Skin of body (tissue), 1 donor: ENCODE measurements at regions not wholly inside any gene's neighbourhood (a gene's known extent, or its start where the extent isn't known, plus 50 kb on each side); places are given as distances from the start of the nearest gene placed in this dataset.

Experiments used
- DNase-seq: peaks from one replicate; lab custom pipeline; 2025; lab: John Stamatoyannopoulos, UW

- no peak for DNase-seq
Observed at GRCh38 chr14:85235868-85236267, 294.1 kb upstream of the FLRT2 start.

- DNase-seq = no peak
Observed at GRCh38 chr14:85236296-85236695, 293.6 kb upstream of the FLRT2 start.

GRCh38 chr14:85239791-85240190 is 290.2 kb upstream of the FLRT2 start:
- DNase-seq = no peak

- DNase-seq = no peak
Observed at GRCh38 chr14:85241022-85241855, 288.7 kb upstream of the FLRT2 start.

- DNase-seq = no peak
Observed at GRCh38 chr14:85242666-85243065, 287.3 kb upstream of the FLRT2 start.

- no peak for DNase-seq
Observed at GRCh38 chr14:85243321-85243720, 286.6 kb upstream of the FLRT2 start.

GRCh38 chr14:85247071-85247470 is 282.9 kb upstream of the FLRT2 start:
- DNase-seq = no peak

- DNase-seq = no peak
Observed at GRCh38 chr14:85248881-85249635, 280.9 kb upstream of the FLRT2 start.

- DNase-seq = peak; percentile 9
Observed at GRCh38 chr14:85250414-85251189, 279.3 kb upstream of the FLRT2 start.

- no peak for DNase-seq
Observed at GRCh38 chr14:85252011-85252410, 277.9 kb upstream of the FLRT2 start.

- no peak for DNase-seq
Observed at GRCh38 chr14:85254711-85255110, 275.2 kb upstream of the FLRT2 start.

GRCh38 chr14:85257287-85257686 is 272.7 kb upstream of the FLRT2 start:
- DNase-seq = no peak

GRCh38 chr14:85263916-85264675 is 265.8 kb upstream of the FLRT2 start:
- DNase-seq = no peak

- peak; percentile 30 for DNase-seq
Observed at GRCh38 chr14:85273099-85273677, 256.8 kb upstream of the FLRT2 start.

- DNase-seq = no peak
Observed at GRCh38 chr14:85273952-85274351, 256.0 kb upstream of the FLRT2 start.

- no peak for DNase-seq
Observed at GRCh38 chr14:85276161-85276978, 253.6 kb upstream of the FLRT2 start.

- DNase-seq = no peak
Observed at GRCh38 chr14:85276979-85277228, 253.0 kb upstream of the FLRT2 start.

- no peak for DNase-seq
Observed at GRCh38 chr14:85279407-85279806, 250.5 kb upstream of the FLRT2 start.

GRCh38 chr14:85280074-85280473 is 249.9 kb upstream of the FLRT2 start:
- DNase-seq = no peak

GRCh38 chr14:85281921-85282320 is 248.0 kb upstream of the FLRT2 start:
- no peak for DNase-seq
